Hippocampal formation (tissue), 2 donors: ENCODE measurements at regions not wholly inside any gene's neighbourhood (a gene's known extent, or its start where the extent isn't known, plus 50 kb on each side); places are given as distances from the start of the nearest gene placed in this dataset.
"Not testable (repeated sequence)": the region's sequence is repeated elsewhere in the genome, so short reads cannot be mapped to it uniquely, and the experiment has no call there.

Experiments used
- DNase-seq, 2 donors: peaks; one replicate each; lab custom pipeline; 2025; lab: John Stamatoyannopoulos, UW

DNA sequence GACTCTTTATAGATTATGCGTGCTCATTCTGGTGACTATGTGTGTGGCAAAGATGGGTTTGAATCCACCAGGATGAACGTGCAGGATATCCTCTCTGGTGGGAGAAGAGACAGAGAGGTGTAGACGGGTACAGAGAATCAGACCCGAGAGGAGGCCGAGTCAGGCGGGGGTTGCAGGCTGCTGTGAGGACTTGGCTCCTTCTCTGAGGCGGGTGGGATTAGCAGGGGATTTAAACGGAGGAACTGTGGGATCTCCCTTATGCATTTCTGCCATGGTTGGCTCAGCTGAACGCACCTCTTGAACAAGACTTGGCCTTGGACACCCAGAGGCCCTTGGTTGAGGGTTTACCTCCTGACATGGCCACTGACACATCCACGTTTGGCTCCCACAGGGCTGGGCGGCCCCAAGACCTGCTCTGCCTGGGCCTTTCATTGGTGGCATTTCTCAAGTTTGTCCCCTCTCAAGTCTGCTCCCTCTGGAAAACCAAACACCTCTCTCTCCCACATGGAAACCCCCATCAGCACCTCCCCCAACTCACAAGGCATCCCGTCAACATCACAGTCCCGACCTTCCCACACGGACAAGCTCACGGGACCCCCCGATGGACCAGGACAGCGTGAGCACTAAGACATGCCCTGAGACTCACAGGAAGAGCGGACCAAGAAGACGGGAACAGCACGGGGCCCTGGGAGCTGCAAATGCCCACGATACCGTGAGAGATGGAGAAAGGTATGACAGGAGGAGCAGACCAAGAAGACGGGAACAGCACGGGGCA, 158.3 kb downstream of the RTP5 start:
- DNase-seq, result no peak

- DNase-seq, result no peak
Observed at GRCh38 chr2:242029422-242030225, 160.1 kb downstream of the RTP5 start.

DNA sequence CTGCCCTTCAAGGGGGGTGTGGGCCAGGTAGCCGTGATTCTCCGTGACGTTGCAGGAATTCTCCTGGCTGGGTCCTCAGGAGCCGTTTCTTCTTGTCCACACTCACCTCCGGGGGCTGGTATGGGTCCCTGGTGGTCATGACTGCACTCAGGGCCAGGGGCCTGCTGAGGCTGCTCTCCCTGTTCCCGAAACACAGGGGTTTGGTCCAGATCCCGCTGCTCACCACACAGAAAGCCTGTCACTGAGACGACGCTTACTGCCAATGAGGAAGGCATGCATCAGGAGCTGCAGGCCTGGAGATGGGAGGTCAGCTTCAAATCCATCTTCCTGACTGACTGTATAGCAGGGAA, 160.7 kb downstream of the RTP5 start:
- no peak for DNase-seq

GRCh38 chr2:242030858-242031257, 161.3 kb downstream of the RTP5 start:
- DNase-seq, result no peak

- DNase-seq, result no peak
Observed at GRCh38 chr2:242031481-242032019, 162.0 kb downstream of the RTP5 start.

DNA sequence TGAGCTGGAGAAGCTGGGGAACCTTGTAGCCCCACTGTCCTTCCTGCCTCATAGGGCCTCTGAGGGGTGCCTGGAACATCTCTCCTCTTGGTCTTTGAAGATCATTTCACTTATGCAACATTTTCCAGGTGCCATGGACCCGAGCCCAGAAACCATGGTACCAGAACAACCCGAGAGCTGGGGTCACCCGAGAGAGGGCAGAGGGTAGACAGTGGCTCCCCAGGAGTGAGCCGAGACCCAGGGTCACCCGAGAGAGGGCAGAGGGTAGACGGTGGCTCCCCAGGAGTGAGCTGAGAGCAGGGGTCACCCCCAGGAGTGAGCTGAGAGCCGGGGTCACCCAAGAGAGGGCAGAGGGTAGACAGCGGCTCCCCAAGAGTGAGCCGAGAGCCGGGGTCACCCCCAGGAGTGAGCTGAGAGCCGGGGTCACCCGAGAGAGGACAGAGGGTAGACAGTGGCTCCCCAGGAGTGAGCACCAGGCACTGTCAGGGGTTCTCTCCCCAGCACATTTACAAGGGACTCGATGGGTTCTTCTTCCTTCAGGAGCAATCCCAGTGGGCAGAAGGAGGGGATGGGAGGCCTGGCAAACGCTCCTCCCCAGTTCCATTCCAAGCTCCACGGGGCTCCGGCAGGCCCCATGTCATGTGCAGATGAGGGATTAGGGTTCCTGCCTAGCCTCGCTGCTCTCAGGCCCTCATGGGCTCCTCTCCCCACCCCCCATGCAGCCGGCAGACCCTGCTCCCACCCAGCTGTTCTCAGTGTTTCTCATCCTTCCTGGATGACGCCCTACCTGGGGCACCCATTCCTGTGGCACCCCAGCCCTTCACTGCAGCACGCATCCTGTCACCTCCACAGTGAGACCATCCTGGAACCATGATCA, 163.5 kb downstream of the RTP5 start:
- no peak for DNase-seq

DNA sequence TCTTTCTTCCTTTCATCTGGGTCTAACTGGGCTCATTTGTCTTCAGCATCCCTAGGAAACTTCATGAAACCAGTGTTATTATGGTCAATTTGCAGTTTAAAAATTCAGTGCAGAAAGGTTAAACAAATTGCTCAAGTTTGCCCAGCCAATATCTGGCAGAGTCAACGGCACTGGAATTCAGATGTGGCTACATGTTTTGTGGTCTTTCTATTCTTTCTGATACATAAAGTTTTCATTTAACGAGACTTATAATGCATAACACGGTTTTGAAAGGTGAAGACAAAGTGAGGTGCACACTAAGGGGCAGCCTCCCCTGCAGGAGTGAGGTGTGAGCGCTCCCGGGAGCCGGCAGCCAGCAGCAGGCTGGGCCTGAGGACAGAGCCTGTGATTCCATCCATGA, 164.6 kb downstream of the RTP5 start:
- no peak for DNase-seq

- DNase-seq, result no peak
Observed at GRCh38 chr2:242034996-242035814, 165.7 kb downstream of the RTP5 start.

DNA sequence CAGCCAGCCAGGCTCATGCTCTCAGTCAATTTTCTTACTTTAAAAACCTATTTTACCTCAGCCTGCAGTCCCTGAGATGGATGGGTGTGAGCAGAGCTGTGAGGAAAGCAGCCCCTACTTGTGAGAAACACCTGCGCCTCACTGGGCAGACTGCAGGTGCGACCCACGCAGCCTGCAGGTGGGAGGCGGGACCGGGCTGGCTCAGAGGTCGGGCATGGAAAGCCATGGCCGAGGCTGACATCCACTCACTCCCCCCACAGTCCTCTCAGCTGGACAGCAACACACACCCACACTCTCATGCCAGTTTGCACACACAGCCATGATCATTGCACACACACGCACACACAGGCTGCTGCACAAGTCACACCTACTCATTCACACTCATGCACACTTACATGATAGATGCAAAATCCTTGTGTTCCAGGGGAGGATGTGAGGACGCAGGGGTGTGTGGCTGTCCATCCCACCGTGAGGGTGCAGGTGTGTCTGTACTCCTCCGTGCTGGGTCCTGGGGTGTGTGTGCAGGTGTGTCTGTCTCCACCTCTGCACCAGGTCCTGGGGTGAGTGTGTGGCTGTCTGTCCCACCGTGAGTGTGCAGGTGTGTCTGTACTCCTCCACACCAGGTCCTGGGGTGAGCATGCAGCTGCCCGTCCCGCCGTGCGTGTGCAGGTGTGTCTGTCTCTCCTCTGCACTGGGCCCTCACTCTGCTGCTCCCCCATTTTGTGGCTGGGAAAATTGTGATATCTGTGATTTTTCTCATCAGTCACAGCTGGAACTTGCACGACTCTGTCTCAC, 166.5 kb downstream of the RTP5 start:
- DNase-seq, result no peak

DNA sequence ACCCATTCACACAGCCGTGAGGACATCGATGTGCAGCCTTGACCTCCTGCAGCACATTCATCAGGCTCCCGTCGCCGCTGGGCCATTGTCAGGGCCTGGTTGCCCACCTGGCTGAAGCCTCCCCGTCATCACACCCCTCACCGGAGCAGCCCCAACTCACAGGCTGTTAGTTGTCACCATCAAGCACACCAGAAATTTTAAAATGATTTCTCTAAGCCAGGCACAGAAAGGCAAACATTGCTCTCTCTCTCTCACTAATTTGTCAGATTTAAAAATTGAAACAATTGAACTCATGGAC, 167.1 kb downstream of the RTP5 start:
- DNase-seq, result no peak

DNA sequence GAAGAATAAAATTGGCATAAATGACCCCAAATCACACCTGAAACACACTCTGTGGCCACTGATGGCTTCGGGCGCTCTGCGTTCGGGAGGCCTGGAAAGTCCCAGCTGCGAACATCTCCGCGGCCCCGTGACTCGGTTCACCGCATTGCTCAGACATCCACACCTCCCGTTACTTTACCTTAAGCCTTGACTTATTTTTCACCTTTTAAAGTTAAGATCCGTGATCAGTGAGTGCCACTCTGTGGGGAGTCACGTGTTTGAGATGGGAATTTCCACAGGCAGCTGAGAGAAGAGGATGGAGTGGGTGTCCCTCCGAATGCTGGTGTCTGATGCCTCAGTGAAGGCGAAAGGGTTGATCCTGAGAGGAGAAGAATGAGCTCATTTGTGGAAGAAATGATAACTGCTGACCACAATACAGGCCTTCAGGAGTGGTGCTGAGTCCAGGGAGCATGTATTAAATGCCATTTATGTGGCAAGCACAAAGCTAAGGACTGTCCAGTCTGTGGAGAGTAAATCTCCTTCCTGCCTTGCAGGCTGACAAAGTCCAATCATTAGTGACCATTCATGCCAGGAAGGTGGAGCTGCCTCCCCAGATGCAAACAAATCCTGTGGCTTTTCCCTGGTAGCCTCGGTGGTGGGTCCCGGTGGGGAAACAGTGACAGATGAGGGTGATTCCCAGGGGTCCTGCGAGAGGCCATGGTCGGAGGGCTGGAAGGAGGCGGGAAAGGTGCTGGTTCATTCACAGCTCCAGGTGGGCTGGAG, 168.8 kb downstream of the RTP5 start:
- no peak for DNase-seq

DNA sequence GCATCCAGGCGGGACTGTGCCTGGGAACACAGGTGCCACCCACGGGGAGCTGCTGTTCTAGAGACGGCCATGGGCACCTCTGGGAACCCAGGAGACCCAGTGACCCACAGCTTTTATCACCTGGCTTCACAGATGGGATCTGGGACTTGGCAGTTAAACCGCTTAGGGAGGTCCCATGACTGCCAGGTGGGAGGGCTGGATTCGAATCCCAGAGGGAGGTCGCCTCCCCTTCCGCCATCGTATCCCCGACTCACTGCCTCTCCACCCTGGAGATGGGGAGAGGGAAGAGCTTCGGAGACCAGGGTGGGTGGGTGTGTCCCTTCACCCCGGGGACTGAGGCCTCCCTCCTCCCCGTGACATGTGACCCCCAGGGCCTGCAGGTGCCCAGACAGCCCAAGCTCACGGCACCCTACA, 169.4 kb downstream of the RTP5 start:
- no peak for DNase-seq

DNA sequence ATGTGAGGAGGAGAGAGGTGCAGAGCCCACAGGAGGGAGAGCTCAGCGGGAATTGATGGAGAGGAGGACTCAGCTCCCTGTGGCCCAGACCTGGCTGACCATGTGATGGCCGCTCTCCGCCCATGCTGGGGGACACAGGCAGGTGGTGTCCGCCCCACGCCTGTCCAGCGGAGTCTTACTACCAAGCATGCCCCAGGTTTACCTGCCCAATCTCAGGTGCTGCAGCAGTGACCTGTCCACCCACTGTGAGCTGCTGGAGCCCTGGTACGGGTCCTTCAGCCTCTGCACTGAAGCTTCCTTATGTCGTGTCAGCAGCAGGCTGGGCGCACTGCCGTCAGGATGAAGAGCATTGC, 170.8 kb downstream of the RTP5 start:
- no peak for DNase-seq

DNA sequence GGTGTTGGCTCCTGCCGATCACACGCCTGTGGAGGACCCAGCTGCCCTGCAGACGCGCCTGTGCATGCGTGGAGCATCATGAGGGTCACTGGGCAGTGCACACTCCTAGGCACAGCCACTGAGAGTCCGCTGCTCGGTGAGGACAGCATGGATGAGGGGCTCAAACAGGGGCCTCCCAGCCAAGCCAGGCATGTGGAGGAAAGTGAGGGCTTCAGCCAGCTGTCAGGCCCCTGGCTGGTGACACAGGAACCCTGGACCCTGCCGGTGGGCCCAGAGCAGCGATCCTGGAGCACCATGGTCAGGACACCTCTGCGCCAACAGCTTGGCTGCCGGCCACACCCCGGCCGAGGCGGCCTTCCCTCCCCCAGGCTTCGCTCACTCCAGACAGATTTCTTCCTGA, 171.2 kb downstream of the RTP5 start:
- DNase-seq, result no peak

- DNase-seq, result no peak
Observed at GRCh38 chr2:242041816-242042215, 172.3 kb downstream of the RTP5 start.

- DNase-seq, result no peak
Observed at GRCh38 chr2:242043538-242044312, 174.2 kb downstream of the RTP5 start.

GRCh38 chr2:242044313-242044590, 174.7 kb downstream of the RTP5 start:
- no peak for DNase-seq

DNA sequence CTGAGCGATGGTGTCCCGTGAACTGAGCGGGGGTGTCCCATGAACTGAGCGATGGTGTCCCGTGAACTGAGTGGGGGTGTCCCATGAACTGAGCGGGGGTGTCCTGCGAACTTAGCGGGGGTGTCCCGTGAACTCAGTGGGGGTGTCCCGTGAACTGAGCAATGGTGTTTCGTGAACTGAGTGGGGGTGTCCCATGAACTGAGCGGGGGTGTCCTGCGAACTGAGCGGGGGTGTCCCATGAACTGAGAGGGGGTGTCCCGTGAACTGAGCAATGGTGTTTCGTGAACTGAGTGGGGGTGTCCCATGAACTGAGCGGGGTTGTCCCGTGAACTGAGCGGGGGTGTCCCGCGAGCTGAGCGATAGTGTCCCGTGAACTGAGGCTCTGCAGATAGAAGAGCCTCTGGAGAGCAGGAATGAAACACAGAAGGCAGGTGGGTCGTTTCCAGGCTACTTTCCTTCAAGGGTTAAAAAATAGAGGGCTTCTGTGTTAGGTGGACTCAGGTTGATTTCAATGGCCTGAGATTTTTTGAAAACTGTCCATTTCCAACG, 176.1 kb downstream of the RTP5 start:
- not testable (repeated sequence) for DNase-seq

DNA sequence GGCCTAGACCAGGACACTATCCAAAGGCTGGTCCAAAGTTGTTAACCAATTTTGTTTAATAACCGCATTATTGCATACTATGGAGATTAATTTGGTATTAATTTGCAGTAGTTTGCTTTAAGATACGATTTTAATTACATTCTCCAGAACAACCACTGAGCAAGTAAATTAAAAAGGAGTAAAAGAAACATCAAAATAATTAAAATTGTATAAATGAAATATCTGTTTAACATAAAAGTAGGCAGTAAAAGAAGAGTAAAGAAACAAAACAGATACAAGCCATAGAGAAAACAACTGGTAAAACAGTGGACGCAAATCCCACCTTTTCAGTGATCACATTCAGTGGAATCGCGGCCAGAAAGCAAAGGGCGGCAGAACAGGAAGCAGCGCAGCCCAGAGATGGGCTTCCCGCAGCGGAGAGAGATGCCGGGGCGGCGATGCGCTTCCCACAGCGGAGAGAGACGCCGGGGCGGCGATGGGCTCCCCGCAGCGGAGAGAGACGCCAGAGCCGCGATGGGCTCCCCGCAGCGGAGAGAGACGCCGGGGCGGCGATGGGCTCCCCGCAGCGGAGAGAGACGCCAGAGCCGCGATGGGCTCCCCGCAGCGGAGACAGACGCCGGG, 176.8 kb downstream of the RTP5 start:
- DNase-seq, result no peak
